ENCODE measurements at regions not wholly inside any gene's neighbourhood (a gene's known extent, or its start where the extent isn't known, plus 50 kb on each side); places are given as distances from the start of the nearest gene placed in this dataset.

DNA sequence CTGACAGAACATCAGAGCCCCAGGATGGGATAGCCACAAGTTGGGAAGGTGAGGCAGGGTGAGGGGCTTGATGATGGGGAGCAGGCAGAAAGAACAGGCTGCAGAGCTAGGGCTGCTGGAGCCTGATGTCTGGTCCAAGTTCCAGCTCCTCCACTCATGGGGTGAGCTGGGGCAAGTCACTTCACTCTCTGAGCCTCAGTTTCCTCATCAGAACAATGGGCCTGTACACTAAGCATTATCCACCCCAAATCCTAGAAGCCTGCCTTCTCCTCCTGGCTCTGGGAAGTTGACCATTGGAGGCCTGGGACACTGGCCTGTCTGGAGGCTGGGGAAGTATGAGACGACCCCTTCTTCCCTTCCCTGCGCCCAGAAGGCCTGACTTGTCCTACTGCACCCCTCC, 51.8 kb upstream of the PSD2 start:
- TF ChIP-seq CTCF (IDR thresholded peaks at IDR 0.05; ENCODE audit: poor library complexity) = no peak
- TF ChIP-seq EZH2 (IDR thresholded peaks at IDR 0.05; ENCODE audit: borderline replicate concordance) = no peak
